HG03460 (cell line): ENCODE measurements at regions not wholly inside any gene's neighbourhood (a gene's known extent, or its start where the extent isn't known, plus 50 kb on each side); places are given as distances from the start of the nearest gene placed in this dataset.
"Not testable (repeated sequence)": the region's sequence is repeated elsewhere in the genome, so short reads cannot be mapped to it uniquely, and the experiment has no call there.

Experiments
- ATAC-seq: cut with Tn5 transposase; IDR thresholded peaks from one replicate; pipeline ENCODE4 v1.9.1; 2021; ENCODE audit not compliant: unreplicated experiment

GRCh38 chrX:108892501-108892900, 156.1 kb upstream of the IRS4 start:
- ATAC-seq = no peak

- no peak for ATAC-seq
These were observed 139.2 kb upstream of the IRS4 start for GRCh38 chrX:108875548-108875947.

- not testable (repeated sequence) for ATAC-seq
These were observed 106.7 kb upstream of the IRS4 start for GRCh38 chrX:108843039-108843438.

- ATAC-seq = no peak
These were observed 97.6 kb upstream of the IRS4 start for GRCh38 chrX:108833993-108834392.

GRCh38 chrX:108811891-108812290, 75.5 kb upstream of the IRS4 start:
- ATAC-seq = no peak

GRCh38 chrX:108795240-108795639, 58.9 kb upstream of the IRS4 start:
- no peak for ATAC-seq
